HG03354 (cell line): ENCODE measurements at regions not wholly inside any gene's neighbourhood (a gene's known extent, or its start where the extent isn't known, plus 50 kb on each side); places are given as distances from the start of the nearest gene placed in this dataset.

ENCODE experiments used
- ATAC-seq: cut with Tn5 transposase; IDR thresholded peaks from one replicate; pipeline ENCODE4 v1.9.1; 2021; ENCODE audit warnings: mild to moderate bottlenecking; ENCODE audit not compliant: unreplicated experiment, poor library complexity, severe bottlenecking

DNA sequence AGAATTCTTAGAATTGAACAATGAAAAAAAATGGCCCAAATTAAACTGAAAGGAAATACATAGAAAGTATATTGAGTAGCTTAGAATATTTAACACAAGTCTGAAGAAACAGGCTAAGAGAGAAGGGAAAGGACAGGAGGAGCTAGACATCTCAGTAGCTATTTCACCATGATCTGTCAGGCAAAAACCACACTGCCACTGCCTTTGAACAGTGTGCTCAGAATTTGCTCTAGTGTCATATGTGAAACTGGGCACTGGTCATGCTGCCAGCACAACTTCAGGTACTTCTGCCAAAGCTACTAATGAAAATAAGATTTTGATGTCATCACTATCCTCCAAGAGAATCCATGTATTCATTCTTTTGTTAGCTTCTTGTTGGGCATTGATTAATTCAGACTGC lies 1280.8 kb upstream of the PCDH20 start:
- ATAC-seq: no peak

DNA sequence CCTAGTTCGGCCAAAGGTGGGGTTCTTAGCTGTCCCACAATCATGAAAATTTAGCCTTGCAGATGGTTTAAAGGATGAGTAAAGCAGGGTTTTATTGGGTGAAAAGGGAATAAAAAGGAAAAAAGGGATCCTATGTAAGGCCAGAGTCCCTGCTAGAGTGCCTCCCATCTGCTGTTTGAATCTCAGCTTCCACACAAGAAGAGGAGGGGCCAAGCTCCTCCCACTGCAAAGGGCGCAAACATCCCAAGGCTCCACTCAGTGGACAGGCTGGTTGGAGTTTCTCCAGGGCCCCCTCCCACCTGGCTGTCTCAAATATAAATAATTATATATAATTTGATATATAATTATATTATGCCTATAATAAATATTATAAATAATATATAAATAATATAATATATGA lies 1272.1 kb upstream of the PCDH20 start:
- ATAC-seq: no peak

- ATAC-seq: no peak
These were observed 1268.7 kb upstream of the PCDH20 start for GRCh38 chr13:62684359-62684758.

DNA sequence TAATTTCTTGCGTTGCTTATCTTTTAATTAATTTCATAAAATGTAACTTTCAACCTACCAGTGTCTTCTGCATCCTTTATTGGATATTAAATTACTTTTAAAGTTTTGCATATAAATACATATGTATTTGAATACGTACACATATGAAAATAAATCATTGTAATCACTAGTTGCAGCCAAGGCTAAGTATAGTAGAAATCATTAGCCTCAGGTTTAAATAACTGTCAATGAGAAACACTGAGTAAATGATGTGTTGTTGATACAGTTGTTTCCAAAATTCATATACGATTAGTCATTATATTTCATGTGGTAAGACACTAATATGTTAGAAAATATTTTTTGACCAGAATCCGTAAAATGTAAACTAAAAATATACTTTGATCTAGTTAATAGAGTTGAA lies 1267.1 kb upstream of the PCDH20 start:
- no peak for ATAC-seq

DNA sequence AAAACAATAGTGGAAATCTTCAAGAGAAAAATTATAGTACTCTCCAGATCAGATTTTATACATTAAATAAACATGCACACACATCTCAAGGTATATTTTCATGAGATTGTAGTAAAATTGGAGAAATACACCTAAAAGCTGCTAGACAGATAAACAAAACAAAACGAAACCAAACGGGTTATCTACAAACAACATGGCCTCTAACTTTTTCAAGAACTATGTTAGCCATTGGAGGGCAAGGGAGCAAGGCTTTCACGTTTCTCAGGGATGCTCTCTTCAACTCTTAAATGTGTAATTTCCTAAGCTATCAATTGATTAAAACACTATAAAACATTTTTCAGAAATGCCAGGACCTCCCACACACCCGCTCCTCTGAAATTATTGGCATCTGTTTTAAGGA lies 1262.4 kb upstream of the PCDH20 start:
- no peak for ATAC-seq

DNA sequence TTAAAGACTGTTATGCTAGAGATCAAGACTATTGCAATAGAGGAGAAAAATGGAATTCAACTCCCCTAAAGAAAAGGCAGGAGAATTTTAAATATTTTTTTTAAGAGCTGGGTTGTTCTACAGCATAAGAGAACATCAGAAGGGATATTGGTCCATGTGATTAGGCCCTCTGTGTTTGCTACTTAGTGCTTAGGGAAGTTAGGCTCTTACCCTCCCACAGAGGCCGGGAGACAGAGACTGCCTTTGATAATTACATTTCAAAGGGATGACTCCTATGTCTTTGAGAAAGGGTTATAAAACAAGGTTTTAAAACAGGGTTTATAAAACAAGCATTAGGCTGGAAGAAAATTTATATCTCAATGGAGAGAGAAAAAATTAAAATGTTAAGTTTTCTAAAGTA lies 1248.1 kb upstream of the PCDH20 start:
- ATAC-seq: no peak

DNA sequence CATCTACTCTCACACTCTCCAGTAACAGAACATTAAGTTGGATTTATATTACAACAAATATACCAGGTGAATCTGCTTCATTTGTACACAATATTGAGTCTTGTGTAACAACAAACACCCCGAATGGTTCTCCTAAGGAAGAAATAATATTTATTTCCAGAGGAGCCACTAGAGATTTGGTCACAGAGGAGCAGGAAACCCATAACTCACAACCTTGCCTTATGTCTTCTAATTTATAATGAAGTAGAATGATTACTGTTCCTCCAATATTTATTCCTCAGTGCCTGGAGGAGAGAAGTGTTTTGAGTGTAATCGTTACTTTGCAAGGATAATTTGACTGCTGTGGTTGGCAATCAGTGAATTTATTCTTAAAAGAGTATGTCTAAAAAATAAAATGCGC lies 1243.7 kb upstream of the PCDH20 start:
- no peak for ATAC-seq

GRCh38 chr13:62653371-62653770 lies 1237.7 kb upstream of the PCDH20 start:
- no peak for ATAC-seq

- ATAC-seq: peak; percentile 54
These were observed 1228.3 kb upstream of the PCDH20 start for GRCh38 chr13:62643799-62644524.

GRCh38 chr13:62643007-62643483 lies 1227.4 kb upstream of the PCDH20 start:
- ATAC-seq: no peak

- ATAC-seq: no peak
These were observed 1219.5 kb upstream of the PCDH20 start for GRCh38 chr13:62635161-62635560.

DNA sequence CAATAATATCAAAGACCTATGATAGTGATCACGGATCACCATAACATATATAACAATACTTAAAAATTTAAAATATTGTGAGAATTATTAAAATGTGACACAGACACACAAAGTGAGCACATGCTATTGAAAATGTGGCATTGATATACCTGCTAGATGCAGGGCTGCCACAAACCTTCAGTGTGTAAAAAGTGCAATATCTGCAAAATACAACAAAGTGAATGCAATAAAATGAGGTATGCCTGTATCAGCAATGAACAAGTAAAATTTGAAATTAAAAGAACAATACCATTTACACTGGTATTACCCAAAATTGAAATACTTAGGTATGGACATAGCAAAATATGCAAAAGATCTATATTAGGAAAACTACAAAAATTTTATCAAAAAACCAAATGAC lies 1217.8 kb upstream of the PCDH20 start:
- no peak for ATAC-seq

DNA sequence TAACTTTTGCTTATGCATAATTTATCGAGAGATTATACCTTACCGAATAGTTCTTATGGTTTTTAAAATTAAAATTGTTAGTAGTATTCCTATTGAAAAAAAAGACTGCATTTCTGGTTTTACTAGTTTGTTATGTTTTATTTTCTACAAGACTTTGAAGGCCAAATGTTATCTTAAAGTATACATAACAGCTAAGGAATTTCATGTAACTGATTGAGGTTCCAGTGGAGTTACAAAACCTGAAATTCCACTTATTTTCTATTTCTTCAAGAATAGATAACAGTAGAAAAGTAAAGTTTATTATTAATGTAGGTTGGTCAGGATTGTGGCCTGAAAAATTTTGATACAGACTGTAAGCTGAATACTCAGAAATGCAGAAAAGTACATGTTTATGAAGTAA lies 1216.0 kb upstream of the PCDH20 start:
- no peak for ATAC-seq

DNA sequence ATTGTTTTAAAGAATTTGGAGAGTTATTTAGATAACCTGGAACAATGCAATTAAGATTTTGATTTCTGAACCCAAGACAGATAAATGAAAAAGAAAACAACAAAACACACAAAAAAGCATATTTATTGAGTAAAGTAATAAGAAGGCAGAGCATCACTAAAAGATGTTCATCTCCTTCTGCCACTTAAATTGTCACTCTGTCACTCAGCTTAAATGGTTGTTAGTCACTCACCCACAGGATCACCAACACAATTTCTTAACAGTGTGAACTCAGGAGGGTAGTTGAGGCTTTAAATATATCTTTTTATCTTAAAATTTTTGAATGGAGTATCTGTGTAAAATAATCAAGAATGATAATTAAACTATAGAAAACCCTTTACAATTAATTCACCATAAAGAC lies 1215.5 kb upstream of the PCDH20 start:
- ATAC-seq: no peak

DNA sequence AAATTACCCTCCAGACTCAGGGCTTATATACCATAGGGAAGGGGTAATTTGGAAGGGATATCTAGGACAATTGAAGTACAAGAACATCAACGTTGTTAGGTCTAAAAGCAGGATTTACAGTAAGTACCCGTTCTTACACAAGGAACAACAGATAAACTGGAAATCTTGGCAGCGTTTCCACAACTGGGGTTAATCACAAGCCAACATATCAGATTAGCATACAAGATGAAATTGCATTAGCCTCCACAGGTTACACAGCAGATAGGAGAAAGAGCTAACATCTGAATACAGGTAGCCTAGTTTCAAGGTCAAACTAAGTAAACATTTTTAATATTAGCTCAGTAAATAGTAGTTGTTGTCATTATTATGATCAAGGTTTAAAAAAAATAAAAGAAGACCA lies 1214.0 kb upstream of the PCDH20 start:
- ATAC-seq: no peak

DNA sequence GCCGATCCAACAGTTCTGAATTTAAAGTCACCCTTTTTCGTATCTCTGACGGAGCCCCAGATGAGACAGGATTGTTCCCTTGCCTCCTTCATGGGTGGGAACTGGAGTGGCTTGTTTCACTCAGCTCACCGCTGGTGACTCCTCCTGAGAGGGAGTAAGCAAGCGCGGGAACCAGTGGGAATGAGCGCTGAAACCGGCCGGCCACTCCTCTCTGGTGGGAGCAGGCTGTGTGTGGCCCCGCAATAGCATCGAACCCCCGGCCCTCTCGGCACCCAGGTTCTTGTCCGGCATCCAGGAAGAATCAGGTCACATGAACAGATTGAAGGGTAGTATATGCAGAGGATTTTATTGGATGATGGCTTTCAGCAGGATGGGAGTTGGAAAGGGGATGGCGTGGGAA lies 1211.6 kb upstream of the PCDH20 start:
- no peak for ATAC-seq

- no peak for ATAC-seq
These were observed 1211.1 kb upstream of the PCDH20 start for GRCh38 chr13:62626771-62627170.

DNA sequence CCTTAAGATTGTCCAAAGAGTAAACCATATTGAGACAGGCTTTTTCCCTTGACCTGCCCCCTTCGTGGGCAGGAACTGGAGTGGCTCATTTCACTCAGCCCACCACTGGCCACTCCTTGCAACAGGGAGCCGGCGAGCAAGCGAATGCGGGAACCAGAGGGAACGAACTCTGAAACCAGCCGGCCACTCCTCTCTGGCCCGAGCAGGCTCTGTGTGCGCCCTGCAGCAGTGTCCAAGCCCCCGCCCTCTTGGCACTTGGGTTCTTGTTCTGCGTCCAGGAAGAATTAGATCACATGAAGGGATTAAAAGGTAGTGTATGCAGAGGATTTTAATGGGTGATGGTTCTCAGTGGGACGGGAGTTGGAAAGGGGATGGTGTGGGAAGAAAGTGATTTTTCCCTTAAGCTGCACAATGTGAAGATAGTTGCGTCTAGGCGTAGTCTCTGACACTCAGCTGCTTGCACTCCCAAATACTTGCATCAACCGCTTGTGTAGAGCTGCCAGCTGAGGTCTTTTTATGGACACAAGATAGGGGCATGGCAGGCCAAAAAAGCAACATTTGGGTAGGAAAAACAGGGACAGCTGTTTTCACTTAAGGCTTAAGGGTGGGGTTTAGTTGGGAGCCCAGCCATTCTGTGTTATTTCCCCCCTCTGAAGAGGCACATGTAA lies 1209.7 kb upstream of the PCDH20 start:
- ATAC-seq: no peak

DNA sequence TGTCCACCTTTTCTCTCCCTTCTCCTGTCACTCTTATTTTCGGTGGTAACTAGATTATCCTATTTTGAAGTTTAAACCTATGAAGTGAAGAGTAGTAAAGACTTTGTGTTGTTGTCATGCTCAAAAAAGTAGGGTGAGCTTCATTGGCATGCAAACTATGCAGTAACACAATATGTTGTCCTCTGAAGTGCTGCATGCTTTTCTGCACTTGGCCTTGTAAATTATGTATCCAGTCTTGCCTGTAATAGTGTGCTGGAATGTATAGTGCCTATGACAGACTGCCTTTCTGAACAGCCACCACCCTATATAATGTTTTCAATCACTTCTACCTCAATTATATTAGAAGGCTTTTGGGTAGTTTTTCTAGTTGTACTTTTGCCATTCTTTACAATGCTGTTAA lies 1198.2 kb upstream of the PCDH20 start:
- no peak for ATAC-seq

GRCh38 chr13:62611343-62611742 lies 1195.7 kb upstream of the PCDH20 start:
- no peak for ATAC-seq

DNA sequence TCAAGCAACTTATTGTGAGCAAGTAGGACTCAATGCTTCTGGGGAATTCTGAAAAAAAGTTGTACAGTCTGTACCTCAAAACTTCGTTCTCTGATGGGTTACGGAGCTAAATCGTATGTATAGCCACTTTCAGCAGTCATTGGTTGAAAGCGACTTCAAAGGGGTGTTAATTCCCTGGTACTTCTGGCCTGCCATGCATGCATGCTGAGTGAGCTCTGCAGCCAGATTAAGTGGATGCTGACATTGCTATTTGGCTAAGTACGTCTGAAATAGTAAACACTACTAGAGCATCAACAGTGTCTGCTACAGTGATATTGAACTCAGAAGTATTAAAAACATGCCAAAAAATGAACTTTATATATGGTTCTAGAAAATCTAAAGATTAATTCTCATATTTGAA lies 1183.1 kb upstream of the PCDH20 start:
- no peak for ATAC-seq

- no peak for ATAC-seq
These were observed 1180.3 kb upstream of the PCDH20 start for GRCh38 chr13:62595976-62596375.
